HG03521 (cell line): ENCODE measurements at regions not wholly inside any gene's neighbourhood (a gene's known extent, or its start where the extent isn't known, plus 50 kb on each side); places are given as distances from the start of the nearest gene placed in this dataset.
"Not testable (repeated sequence)": the region's sequence is repeated elsewhere in the genome, so short reads cannot be mapped to it uniquely, and the experiment has no call there.

Experiments used
- ATAC-seq: cut with Tn5 transposase; IDR thresholded peaks from one replicate; pipeline ENCODE4 v1.9.1; 2021; ENCODE audit warnings: mild to moderate bottlenecking, moderate library complexity; ENCODE audit not compliant: unreplicated experiment

- peak; percentile 53 for ATAC-seq
Observed at GRCh38 chr7:76735668-76736067, 108.6 kb upstream of the POMZP3 start.

GRCh38 chr7:76728571-76728974 lies 101.5 kb upstream of the POMZP3 start:
- ATAC-seq = not testable (repeated sequence)

GRCh38 chr7:76723928-76724327 lies 96.8 kb upstream of the POMZP3 start:
- not testable (repeated sequence) for ATAC-seq

GRCh38 chr7:76716551-76716950 lies 89.5 kb upstream of the POMZP3 start:
- not testable (repeated sequence) for ATAC-seq

GRCh38 chr7:76712926-76713325 lies 85.8 kb upstream of the POMZP3 start:
- not testable (repeated sequence) for ATAC-seq

GRCh38 chr7:76711648-76712047 lies 84.6 kb upstream of the POMZP3 start:
- not testable (repeated sequence) for ATAC-seq

GRCh38 chr7:76709703-76710102 lies 82.6 kb upstream of the POMZP3 start:
- not testable (repeated sequence) for ATAC-seq

GRCh38 chr7:76708446-76708845 lies 81.4 kb upstream of the POMZP3 start:
- not testable (repeated sequence) for ATAC-seq

GRCh38 chr7:76703815-76704214 lies 76.7 kb upstream of the POMZP3 start:
- not testable (repeated sequence) for ATAC-seq

GRCh38 chr7:76686277-76686676 lies 59.2 kb upstream of the POMZP3 start:
- not testable (repeated sequence) for ATAC-seq

- not testable (repeated sequence) for ATAC-seq
Observed at GRCh38 chr7:76684737-76685136, 57.7 kb upstream of the POMZP3 start.

- ATAC-seq = not testable (repeated sequence)
Observed at GRCh38 chr7:76683631-76684030, 56.6 kb upstream of the POMZP3 start.

GRCh38 chr7:76681810-76682209 lies 54.7 kb upstream of the POMZP3 start:
- ATAC-seq = not testable (repeated sequence)

GRCh38 chr7:76679174-76679573 lies 52.1 kb upstream of the POMZP3 start:
- ATAC-seq = not testable (repeated sequence)

- not testable (repeated sequence) for ATAC-seq
Observed at GRCh38 chr7:76678500-76678899, 51.4 kb upstream of the POMZP3 start.

GRCh38 chr7:76676890-76677289 lies 49.8 kb upstream of the POMZP3 start:
- not testable (repeated sequence) for ATAC-seq
